SK-N-SH (cell line): ENCODE measurements at regions not wholly inside any gene's neighbourhood (a gene's known extent, or its start where the extent isn't known, plus 50 kb on each side); places are given as distances from the start of the nearest gene placed in this dataset.

Experiments
- EP300 ChIP-seq, 2 experiments: IDR thresholded peaks; 2 replicates each; pipeline versions ENCODE4 v1.4.0 to v1.6.1; 2012; ENCODE audit warnings: borderline replicate concordance in 1 of 2, low read depth in 1 of 2, low read length in 1 of 2
- FOXM1 ChIP-seq: IDR thresholded peaks from 2 replicates; pipeline ENCODE4 v1.4.0; 2012; ENCODE audit warnings: low read depth, mild to moderate bottlenecking
- JUND ChIP-seq: IDR thresholded peaks from 2 replicates; pipeline ENCODE4 v1.4.0; 2012
- MXI1 ChIP-seq: IDR thresholded peaks from 2 replicates; pipeline ENCODE4 v1.6.1; 2012; ENCODE audit warnings: mild to moderate bottlenecking, low read depth, low read length, improper control_type of control experiment
- NFIC ChIP-seq: IDR thresholded peaks from 2 replicates; pipeline ENCODE4 v1.4.0; 2012; ENCODE audit warnings: borderline replicate concordance
- RAD21 ChIP-seq: IDR thresholded peaks from 2 replicates; pipeline ENCODE4 v1.6.1; 2012; ENCODE audit warnings: mild to moderate bottlenecking, low read length
- SIN3A ChIP-seq: IDR thresholded peaks from 2 replicates; pipeline ENCODE4 v1.6.1; 2012; ENCODE audit warnings: low read depth, mild to moderate bottlenecking, low read length, moderate library complexity, borderline replicate concordance
- SMC3 ChIP-seq: IDR thresholded peaks from 2 replicates; pipeline ENCODE4 v1.6.1; 2012; ENCODE audit warnings: low read depth, low read length, improper control_type of control experiment
- YY1 ChIP-seq: IDR thresholded peaks from 2 replicates; pipeline ENCODE4 v1.4.0; 2012; ENCODE audit warnings: low read depth, mild to moderate bottlenecking
- TF ChIP-seq, protein P1 (sequence below): fragments of 150-350 bp; IDR thresholded peaks from 2 replicates; pipeline ENCODE4 v1.6.1; 2016; ENCODE audit warnings: mild to moderate bottlenecking, low read depth, low read length
- TF ChIP-seq, protein P2 (sequence below): fragments of 200-600 bp; sonication (generic); IDR thresholded peaks from 2 replicates; pipeline ENCODE4 v1.6.1; 2017; ENCODE audit warnings: antibody characterized with exemption, mild to moderate bottlenecking, moderate library complexity
- TF ChIP-seq, protein P3 (sequence below): fragments of 150-350 bp; IDR thresholded peaks from 2 replicates; pipeline ENCODE4 v1.6.1; 2017; ENCODE audit warnings: antibody characterized with exemption, low read length, low read depth, borderline replicate concordance
- TF ChIP-seq, protein P4 (sequence below): IDR thresholded peaks from 2 replicates; pipeline ENCODE4 v1.6.1; 2012; ENCODE audit warnings: mild to moderate bottlenecking, low read depth, low read length, moderate library complexity
- TF ChIP-seq, protein P5 (sequence below): IDR thresholded peaks from 2 replicates; pipeline ENCODE4 v1.4.0; 2012; ENCODE audit warnings: low read depth, borderline replicate concordance

DNA sequence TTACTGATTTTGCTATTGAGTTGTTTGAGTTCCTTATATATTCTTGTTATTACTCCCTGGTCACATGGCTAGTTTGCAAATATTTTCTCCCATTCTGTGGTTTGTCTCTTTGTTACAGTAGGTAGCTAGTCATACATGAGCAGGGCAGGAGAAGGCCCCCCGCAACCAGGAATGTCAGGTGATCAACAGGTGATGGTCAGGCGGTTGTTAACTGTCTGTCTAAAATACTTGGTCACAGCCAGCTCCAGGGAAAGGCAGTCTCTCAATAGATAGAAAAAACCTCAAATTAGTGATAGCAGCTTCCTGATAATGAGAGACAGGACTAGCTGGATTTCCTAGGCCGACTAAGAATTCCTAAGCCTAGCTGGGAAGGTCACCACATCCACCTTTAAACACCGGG, 217.9 kb downstream of the RHOU start:
- TF ChIP-seq, protein P1, sequence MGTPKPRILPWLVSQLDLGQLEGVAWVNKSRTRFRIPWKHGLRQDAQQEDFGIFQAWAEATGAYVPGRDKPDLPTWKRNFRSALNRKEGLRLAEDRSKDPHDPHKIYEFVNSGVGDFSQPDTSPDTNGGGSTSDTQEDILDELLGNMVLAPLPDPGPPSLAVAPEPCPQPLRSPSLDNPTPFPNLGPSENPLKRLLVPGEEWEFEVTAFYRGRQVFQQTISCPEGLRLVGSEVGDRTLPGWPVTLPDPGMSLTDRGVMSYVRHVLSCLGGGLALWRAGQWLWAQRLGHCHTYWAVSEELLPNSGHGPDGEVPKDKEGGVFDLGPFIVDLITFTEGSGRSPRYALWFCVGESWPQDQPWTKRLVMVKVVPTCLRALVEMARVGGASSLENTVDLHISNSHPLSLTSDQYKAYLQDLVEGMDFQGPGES, result no peak
- TF ChIP-seq SMC3, result no peak
- no peak for TF ChIP-seq YY1
- TF ChIP-seq SIN3A, result no peak
- TF ChIP-seq RAD21, result no peak
- TF ChIP-seq, protein P2, sequence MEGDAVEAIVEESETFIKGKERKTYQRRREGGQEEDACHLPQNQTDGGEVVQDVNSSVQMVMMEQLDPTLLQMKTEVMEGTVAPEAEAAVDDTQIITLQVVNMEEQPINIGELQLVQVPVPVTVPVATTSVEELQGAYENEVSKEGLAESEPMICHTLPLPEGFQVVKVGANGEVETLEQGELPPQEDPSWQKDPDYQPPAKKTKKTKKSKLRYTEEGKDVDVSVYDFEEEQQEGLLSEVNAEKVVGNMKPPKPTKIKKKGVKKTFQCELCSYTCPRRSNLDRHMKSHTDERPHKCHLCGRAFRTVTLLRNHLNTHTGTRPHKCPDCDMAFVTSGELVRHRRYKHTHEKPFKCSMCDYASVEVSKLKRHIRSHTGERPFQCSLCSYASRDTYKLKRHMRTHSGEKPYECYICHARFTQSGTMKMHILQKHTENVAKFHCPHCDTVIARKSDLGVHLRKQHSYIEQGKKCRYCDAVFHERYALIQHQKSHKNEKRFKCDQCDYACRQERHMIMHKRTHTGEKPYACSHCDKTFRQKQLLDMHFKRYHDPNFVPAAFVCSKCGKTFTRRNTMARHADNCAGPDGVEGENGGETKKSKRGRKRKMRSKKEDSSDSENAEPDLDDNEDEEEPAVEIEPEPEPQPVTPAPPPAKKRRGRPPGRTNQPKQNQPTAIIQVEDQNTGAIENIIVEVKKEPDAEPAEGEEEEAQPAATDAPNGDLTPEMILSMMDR, result no peak
- TF ChIP-seq JUND, result no peak
- TF ChIP-seq, protein P3, sequence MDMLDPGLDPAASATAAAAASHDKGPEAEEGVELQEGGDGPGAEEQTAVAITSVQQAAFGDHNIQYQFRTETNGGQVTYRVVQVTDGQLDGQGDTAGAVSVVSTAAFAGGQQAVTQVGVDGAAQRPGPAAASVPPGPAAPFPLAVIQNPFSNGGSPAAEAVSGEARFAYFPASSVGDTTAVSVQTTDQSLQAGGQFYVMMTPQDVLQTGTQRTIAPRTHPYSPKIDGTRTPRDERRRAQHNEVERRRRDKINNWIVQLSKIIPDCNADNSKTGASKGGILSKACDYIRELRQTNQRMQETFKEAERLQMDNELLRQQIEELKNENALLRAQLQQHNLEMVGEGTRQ, result no peak
- TF ChIP-seq FOXM1, result no peak
- TF ChIP-seq, protein P4, sequence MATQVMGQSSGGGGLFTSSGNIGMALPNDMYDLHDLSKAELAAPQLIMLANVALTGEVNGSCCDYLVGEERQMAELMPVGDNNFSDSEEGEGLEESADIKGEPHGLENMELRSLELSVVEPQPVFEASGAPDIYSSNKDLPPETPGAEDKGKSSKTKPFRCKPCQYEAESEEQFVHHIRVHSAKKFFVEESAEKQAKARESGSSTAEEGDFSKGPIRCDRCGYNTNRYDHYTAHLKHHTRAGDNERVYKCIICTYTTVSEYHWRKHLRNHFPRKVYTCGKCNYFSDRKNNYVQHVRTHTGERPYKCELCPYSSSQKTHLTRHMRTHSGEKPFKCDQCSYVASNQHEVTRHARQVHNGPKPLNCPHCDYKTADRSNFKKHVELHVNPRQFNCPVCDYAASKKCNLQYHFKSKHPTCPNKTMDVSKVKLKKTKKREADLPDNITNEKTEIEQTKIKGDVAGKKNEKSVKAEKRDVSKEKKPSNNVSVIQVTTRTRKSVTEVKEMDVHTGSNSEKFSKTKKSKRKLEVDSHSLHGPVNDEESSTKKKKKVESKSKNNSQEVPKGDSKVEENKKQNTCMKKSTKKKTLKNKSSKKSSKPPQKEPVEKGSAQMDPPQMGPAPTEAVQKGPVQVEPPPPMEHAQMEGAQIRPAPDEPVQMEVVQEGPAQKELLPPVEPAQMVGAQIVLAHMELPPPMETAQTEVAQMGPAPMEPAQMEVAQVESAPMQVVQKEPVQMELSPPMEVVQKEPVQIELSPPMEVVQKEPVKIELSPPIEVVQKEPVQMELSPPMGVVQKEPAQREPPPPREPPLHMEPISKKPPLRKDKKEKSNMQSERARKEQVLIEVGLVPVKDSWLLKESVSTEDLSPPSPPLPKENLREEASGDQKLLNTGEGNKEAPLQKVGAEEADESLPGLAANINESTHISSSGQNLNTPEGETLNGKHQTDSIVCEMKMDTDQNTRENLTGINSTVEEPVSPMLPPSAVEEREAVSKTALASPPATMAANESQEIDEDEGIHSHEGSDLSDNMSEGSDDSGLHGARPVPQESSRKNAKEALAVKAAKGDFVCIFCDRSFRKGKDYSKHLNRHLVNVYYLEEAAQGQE, result no peak
- TF ChIP-seq MXI1, result no peak
- TF ChIP-seq EP300 (IDR thresholded peaks at IDR 0.05; ENCODE audit: borderline replicate concordance in 1 of 2, low read depth in 1 of 2, low read length in 1 of 2), result no peak
- TF ChIP-seq NFIC, result no peak
- TF ChIP-seq, protein P5, sequence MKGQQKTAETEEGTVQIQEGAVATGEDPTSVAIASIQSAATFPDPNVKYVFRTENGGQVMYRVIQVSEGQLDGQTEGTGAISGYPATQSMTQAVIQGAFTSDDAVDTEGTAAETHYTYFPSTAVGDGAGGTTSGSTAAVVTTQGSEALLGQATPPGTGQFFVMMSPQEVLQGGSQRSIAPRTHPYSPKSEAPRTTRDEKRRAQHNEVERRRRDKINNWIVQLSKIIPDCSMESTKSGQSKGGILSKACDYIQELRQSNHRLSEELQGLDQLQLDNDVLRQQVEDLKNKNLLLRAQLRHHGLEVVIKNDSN, result no peak
